HG03196 (cell line): ENCODE measurements at regions not wholly inside any gene's neighbourhood (a gene's known extent, or its start where the extent isn't known, plus 50 kb on each side); places are given as distances from the start of the nearest gene placed in this dataset.
"Not testable (repeated sequence)": the region's sequence is repeated elsewhere in the genome, so short reads cannot be mapped to it uniquely, and the experiment has no call there.

Source experiments
- ATAC-seq: cut with Tn5 transposase; IDR thresholded peaks from one replicate; pipeline ENCODE4 v1.9.1; 2021; ENCODE audit not compliant: unreplicated experiment

DNA sequence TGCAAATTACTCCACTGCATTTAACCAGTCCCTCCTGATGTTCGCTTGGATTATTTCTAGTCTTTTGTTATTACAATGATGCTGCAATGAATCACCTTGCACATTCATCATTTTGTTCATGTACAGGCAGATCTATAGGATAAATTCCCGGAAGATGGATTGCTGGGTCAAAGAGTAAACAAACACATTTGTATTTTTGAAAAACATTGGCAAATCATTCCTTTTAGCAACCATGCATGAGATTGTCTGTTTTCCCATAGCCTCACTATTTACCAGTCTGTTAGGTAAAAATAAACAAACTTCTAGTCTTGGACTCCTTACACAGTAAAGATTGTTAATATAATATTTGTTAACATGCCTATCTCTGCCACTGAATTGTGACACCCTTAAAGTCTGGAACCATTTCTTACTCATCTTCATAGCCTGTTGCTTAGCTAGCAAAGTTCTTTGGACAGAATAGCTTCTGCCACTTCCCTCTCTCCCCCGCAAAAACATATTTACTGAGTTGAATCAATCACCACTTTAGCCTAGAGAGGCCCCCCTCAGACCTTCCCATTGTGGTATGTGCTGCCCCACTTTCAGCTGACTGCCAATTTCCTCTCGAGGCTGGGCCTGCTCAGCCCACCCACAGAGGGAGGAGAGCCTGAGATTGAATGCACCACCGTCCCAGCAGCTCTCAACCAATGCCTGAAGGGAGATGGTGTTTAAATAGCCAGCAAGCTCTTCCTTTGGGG, 108.4 kb upstream of the ATXN3L start:
- ATAC-seq = no peak

DNA sequence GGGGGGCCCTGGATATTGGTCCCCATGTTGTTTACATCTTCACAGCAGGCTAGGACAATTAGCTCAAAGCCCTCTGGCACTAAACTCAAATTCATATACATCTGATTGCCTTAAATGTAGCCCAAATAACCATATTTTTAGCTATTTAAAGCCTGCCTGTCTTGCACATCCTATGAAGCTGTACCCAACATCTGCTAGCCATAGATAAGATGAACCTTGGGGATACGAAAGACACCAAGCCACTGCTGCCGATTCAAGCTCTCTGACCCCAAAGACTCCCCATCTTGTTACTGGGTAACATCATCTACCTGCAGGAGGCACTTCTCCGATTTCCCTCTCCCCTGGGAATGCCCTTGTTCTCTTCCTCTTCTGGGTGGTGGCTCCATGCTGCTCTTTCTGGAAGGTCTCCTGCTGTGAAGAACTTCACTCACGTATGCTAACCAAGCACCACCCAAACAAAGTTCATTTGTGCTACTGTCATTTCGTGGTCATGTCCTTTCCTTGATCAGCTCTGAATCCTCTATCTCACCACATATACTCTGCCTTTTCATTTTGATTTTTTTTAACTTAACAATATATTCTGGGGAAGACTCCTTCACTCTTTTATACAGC, 107.7 kb upstream of the ATXN3L start:
- no peak for ATAC-seq

DNA sequence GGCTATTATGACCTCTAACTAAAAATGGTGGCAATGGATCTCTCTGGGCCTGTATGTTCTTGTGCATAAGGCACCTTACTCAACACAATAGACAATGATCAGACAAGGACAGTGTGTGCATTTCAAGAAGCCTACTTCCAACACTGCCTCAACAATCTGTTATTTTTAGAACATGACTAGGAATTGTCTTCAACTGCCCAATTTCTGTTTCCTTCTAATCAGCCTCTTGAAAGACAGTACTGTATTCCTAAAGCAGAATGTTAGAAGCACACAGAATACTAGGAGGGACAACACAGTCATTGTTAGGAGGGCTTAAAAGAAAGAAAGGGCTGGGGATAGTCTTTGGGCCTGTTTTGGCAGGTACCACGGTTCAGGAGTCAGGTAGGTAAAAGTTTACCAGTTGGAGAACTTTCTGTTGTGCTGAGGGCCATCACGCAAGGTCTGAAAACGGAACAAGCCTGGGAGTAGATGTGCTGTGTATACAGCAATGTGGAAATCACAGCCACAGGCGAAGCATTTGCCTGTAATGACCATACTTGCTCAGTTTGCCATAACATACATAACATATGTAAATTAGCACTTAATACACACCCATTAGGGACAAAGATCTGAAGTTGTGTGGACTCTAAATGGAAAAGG, 100.8 kb upstream of the ATXN3L start:
- ATAC-seq = no peak

DNA sequence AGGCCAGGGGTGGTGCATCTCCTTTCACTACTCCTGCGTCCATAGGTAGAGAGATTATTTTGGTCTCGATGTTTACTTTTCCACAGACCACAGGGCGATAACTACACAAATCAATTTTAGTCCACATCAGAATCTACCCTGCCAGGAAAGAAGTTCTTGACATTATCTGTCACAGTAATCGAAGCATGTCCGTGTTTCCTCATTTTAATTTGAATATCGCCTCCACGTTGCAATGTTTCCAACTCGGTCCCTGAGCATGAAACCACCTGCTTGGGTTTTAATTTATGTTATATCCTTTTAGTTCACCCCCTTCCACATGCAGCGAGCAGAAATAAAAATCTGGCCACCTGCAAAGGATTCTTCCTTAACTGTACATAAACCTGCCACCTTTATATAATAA, 100.1 kb upstream of the ATXN3L start:
- ATAC-seq = no peak

GRCh38 chrX:13419276-13419675, 99.4 kb upstream of the ATXN3L start:
- ATAC-seq = no peak

GRCh38 chrX:13418126-13419097, 98.6 kb upstream of the ATXN3L start:
- no peak for ATAC-seq

GRCh38 chrX:13415509-13415908, 95.7 kb upstream of the ATXN3L start:
- ATAC-seq = no peak

GRCh38 chrX:13414006-13414647, 94.3 kb upstream of the ATXN3L start:
- ATAC-seq = no peak

DNA sequence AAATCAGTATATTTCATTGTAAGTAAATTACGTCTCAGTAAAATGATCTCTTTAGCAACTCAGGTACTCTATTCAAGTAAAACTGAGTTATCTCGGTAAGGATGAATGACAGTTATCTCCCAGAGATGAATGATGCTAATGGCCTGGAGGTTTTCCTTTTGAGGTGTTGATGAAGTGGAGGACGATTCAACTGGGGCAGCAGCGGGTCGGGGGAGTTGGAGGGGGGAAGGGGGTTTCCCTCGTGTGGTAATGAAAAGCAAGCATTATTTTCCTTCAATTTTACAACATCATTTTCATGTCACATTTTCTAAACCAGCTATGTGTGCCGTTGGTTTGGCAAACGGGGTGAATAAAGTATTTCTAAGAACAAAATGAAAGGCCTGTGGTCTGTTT, 92.4 kb upstream of the ATXN3L start:
- ATAC-seq = no peak

DNA sequence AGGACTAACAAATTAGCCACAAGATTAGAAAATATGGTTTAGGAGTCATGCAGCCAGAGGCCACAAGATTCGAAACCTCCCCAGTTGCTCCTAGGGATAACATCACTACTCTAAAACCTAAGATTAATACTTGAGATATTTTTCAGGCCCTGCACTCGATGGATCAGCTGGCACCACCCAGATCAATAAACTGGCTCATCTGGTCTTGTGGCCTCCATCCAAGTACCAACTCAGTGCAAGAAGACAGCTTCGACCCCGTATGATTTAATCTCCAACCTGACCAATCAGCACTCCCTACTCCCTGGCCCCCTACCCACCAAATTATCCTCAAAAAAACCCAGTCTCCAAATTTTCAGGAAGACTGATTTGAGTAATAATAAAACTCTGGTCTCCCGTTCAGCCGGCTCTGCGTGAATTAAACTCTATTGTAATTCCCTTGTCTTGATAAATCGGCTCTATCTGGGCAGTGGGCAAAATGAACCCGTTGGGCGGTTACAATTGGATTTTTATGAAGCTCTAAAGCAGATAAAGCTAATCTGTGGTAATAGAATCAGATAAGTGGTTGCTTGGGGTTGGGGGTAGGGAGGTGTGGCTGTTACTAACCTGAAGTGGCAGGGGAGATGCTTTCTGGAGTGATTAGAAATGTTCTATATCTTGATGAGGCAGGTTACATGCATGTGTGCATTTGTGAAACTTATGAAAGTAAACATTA, 91.8 kb upstream of the ATXN3L start:
- ATAC-seq = no peak

DNA sequence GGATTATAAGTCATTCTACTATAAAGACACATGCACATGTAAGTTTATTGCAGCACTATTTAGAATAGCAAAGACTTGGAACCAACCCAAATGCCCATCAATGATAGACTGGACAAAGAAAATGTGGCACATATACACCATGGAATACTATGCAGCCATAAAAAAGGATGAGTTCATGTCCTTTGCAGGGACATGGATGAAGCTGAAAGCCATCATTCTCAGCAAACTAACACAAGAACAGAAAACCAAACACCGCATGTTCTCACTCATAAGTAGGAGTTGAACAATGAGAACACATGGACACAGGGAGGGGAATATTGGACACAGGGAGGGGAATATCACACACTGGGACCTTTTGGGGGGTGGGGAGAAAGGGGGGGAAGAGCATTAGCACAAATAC, 88.7 kb upstream of the ATXN3L start:
- ATAC-seq = not testable (repeated sequence)

- ATAC-seq = not testable (repeated sequence)
Measured at GRCh38 chrX:13404777-13405176, 84.9 kb upstream of the ATXN3L start.

GRCh38 chrX:13404364-13404763, 84.5 kb upstream of the ATXN3L start:
- no peak for ATAC-seq

GRCh38 chrX:13401724-13402123, 81.9 kb upstream of the ATXN3L start:
- ATAC-seq = no peak

DNA sequence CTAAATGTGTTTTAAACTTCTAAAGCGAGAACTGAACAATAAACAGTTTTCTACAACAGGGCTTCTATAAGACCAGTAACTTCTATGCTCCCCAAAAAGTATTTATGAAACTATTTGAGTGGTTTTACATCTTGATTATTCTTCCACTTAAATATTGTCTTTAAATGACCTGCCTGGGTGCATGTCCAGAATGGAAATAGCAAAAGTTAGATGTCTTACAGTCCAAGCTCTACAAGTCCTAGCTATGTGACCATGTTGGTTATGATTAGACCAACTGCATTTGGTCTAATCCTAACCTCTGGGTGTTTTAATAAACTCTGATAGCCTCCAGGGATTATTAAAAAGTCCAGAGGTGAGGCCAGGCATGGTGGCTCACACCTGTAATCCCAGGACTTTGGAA, 79.0 kb upstream of the ATXN3L start:
- ATAC-seq = no peak

DNA sequence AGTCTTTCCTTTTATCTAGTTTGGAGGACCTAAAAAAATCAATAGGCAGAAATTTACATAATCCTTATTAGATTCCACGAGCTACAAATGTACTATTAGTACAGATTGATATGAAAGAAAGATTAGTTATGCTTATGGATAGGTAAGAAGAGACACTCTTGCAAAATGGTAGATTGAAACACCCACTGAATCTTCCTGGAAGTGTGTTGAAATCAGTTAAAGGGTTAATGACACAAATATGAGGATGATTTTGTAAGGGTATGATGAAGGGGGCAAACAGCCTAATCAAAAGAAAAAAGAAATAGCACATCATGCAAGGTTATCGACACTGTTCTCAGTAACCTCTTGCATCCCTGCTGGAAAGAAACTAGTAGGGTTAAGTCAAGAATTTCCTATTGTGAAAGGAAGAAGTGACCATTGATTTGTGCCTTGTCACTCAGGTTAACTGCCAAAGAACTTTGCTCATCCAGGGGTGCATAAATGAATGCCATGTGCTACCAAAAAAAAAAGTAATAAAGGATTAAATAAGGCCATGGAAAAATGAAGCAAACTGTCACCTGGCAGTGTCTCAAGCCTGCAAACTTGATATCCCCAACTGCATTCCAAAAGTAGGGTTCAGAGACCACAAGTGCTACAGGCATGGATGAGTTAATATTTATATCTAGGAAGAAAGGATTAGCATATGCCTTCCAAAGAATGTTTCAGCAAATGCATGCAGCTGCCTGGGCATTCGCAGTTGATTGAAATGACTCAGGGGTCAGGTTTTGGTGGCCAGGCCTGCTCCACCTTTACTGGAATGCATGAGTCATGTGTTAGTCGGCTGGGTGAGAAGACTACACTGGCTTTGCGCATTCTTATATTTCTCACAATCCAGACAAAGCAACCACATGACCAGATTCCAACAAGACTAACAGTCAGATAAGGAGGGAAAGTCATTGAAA, 78.3 kb upstream of the ATXN3L start:
- no peak for ATAC-seq

DNA sequence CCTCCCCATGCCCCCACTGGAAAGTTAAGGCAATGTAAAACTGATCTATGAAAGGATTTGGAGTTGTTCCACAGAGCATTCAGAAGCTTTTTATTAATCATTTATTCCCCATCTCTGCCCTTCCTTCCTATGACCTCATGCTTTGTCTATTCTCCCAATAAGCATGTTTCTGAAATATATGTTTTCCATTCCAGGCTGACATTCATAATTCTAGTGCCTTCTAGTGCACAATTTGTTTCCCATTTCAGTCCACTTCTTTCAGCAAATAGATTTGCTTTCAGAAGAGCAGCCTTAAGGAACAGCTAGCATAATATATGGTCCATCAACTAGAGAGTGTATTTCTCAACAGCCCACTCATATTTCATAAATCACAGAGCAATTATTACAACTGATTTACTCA, 77.1 kb upstream of the ATXN3L start:
- ATAC-seq = no peak

- ATAC-seq = no peak
Measured at GRCh38 chrX:13389501-13389900, 69.6 kb upstream of the ATXN3L start.
